Neural crest cell (in vitro differentiated cells): ENCODE measurements at regions not wholly inside any gene's neighbourhood (a gene's known extent, or its start where the extent isn't known, plus 50 kb on each side); places are given as distances from the start of the nearest gene placed in this dataset.

Experiments used
- DNase-seq: peaks from one replicate; pipeline ENCODE4 v3.0.0; 2021; ENCODE audit warnings: low read depth, mixed read lengths, low spot score
- H3K27ac Mint-ChIP-seq: one replicate; pipeline ENCODE4 v1.8.0; 2021; ENCODE audit warnings: mild to moderate bottlenecking, mixed read lengths; ENCODE audit not compliant: unreplicated experiment
- H3K27me3 Mint-ChIP-seq: 2 replicates; pipeline ENCODE4 v1.8.0; 2021; ENCODE audit warnings: low read depth, mild to moderate bottlenecking, mixed read lengths
- H3K36me3 Mint-ChIP-seq: 2 replicates; pipeline ENCODE4 v1.8.0; 2021; ENCODE audit warnings: low read depth, mild to moderate bottlenecking, mixed read lengths
- H3K4me1 Mint-ChIP-seq: 2 replicates; pipeline ENCODE4 v1.8.0; 2021; ENCODE audit warnings: mixed read lengths
- H3K4me3 Mint-ChIP-seq: one replicate; pipeline ENCODE4 v1.8.0; 2021; ENCODE audit warnings: mild to moderate bottlenecking, mixed read lengths
- H3K9me3 Mint-ChIP-seq: 2 replicates; pipeline ENCODE4 v1.8.0; 2021; ENCODE audit warnings: mixed read lengths
- TF ChIP-seq, protein P1 (sequence below): fragments of 200-600 bp; sonication (generic); conservative IDR thresholded peaks from 2 replicates; pipeline ENCODE4 v1.5.0; 2021; ENCODE audit warnings: antibody characterized with exemption, mild to moderate bottlenecking

DNA sequence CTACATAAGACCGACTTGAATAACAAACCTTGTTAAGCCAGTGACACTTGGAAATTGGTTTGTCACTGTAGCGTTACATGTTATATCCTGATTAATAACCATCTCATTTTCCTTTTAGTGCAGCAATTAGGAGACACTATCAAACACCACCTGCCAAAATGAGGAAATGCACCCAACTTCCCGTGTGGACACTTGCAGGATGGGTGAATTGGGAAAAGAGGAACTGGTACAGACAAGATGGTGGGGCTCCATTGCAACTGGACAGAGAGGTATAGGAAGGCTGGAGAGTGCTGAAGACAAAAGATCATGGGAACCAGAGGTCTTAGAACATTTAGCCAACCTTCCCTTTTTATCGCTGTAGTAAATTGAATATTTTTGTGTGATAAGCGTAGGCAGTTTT is 816.3 kb upstream of the HS6ST1 start:
- Mint-ChIP-seq H3K27ac (no peak overlapping the region), H3K4me1 (no peaks in the 10 kb centered on the region), H3K9me3 (peaks cover 4% of the 10 kb centered on the region)

DNA sequence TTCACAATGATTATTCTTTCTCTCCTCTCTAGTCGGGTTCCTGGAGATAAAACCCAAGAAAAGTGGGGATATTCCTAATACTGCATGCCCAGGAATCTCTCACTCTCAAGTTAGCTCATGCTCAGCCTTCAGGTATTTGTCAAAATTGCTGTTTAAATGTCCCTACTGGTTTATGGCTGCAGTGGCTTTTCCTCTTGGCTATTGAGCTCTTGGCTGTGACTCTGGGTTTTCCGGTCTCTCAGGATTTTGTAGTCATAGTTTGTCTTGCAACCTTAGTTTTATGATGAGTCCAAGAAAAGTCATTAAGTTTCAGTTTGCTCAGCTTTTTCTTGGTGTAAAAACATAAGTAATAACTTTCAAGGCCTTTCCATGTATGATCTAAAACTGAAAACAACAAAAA is 820.7 kb upstream of the HS6ST1 start:
- DNase-seq, result no peak
- no peak overlapping the region for H3K4me3 Mint-ChIP-seq
- peaks cover 4% of the 10 kb centered on the region for H3K9me3 Mint-ChIP-seq
- no peaks in the 10 kb centered on the region for H3K27me3 Mint-ChIP-seq
- no peaks in the 10 kb centered on the region for H3K36me3 Mint-ChIP-seq
- TF ChIP-seq, protein P1, sequence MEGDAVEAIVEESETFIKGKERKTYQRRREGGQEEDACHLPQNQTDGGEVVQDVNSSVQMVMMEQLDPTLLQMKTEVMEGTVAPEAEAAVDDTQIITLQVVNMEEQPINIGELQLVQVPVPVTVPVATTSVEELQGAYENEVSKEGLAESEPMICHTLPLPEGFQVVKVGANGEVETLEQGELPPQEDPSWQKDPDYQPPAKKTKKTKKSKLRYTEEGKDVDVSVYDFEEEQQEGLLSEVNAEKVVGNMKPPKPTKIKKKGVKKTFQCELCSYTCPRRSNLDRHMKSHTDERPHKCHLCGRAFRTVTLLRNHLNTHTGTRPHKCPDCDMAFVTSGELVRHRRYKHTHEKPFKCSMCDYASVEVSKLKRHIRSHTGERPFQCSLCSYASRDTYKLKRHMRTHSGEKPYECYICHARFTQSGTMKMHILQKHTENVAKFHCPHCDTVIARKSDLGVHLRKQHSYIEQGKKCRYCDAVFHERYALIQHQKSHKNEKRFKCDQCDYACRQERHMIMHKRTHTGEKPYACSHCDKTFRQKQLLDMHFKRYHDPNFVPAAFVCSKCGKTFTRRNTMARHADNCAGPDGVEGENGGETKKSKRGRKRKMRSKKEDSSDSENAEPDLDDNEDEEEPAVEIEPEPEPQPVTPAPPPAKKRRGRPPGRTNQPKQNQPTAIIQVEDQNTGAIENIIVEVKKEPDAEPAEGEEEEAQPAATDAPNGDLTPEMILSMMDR, result no peak
- H3K27ac Mint-ChIP-seq, result no peak overlapping the region
- no peaks in the 10 kb centered on the region for H3K4me1 Mint-ChIP-seq

More for the DNA sequence above, 816.3 kb upstream of the HS6ST1 start:
- no peak overlapping the region for H3K4me3 Mint-ChIP-seq
- H3K27me3 Mint-ChIP-seq, result no peaks in the 10 kb centered on the region
- TF ChIP-seq, protein P1, result no peak
- no peaks in the 10 kb centered on the region for H3K36me3 Mint-ChIP-seq
- no peak for DNase-seq

DNA sequence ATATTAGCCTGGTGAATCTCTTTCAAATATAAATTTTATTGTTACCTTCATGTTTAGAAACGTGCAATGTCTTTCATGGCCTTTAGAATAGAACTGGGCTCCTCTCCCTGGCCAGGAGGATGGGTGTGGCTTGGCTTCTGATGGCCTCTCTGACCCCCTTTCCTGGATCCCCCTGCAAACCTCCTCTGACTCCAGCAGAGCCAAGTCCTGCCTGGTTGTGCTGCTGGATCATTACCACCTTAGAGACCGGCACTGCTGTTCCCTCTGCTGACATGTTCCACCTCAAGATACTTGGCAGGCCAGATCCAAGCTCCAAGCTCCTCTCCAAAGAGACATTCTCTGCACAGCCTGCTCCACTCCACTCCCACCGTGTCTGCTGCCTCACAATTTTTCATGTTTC is 823.8 kb upstream of the HS6ST1 start:
- no peak for DNase-seq
- Mint-ChIP-seq H3K27ac (no peak overlapping the region), H3K4me1 (no peaks in the 10 kb centered on the region), H3K9me3 (peaks cover 10% of the 10 kb centered on the region), H3K27me3 (no peaks in the 10 kb centered on the region), H3K36me3 (no peaks in the 10 kb centered on the region), H3K4me3 (no peak overlapping the region)
- TF ChIP-seq, protein P1, result no peak

DNA sequence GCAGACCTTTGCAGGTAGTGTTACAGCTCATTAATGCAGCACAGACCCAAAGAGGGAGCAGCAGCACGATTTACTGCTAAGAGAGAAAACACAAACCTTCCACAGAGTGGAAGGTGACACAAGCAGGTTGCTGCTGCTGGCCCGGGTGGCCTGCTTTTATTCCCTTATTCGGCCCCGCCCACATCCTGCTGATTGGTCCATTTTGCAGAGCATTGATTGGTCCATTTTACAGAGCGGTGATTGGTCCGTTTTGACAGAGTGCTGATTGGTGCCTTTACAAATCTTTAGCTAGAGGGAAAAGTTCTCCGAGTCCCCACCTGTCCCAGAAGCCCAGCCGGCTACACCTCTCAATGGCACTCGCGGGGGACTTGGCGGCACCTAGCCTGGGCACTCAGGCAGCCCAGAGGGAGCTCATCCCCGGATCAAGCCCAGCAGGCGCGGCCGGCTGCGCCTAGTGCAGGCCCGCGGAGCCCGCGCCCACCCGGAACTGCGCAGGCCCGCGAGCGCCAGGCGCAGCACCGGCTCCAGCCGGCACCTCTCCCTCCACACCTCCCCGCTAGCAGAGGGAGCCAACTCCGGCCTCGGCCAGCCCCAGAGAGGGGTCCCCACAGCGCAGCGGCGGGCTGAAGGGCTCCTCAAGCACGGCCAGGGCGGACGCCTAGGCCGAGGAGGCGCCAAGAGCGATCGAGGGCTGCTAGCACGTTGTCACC is 825.6 kb upstream of the HS6ST1 start:
- DNase-seq, result no peak
- Mint-ChIP-seq H3K27me3 (no peaks in the 10 kb centered on the region), H3K9me3 (peaks cover 8% of the 10 kb centered on the region), H3K27ac (no peak overlapping the region), H3K4me1 (no peaks in the 10 kb centered on the region), H3K36me3 (no peaks in the 10 kb centered on the region), H3K4me3 (no peak overlapping the region)
- TF ChIP-seq, protein P1, result no peak

DNA sequence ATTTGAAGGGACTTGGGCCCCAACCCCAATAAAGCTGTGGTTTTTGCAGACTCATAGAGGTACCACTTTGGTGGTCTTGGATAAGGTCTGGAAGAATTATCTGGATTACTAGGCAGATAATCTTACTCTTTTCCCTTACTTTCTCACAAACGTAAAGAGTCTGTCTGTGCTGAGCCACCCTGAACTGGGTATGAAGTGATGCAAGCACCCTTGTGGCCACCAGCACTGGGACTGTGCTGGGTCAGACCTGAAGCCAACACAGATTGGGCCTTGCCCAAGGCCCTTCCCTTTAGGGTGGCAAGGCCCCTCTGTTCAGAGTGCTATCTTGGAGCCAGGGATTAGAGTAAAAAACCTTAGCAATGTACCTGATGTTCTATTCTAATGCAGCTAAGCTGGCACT is 827.0 kb upstream of the RAB6C start:
- Mint-ChIP-seq H3K27ac (no peak overlapping the region), H3K27me3 (no peaks in the 10 kb centered on the region)

More for the DNA sequence above, 827.0 kb upstream of the RAB6C start:
- Mint-ChIP-seq H3K4me1 (no peaks in the 10 kb centered on the region), H3K9me3 (peaks cover 13% of the 10 kb centered on the region), H3K36me3 (peaks cover 3% of the 10 kb centered on the region), H3K4me3 (no peak overlapping the region)
- DNase-seq, result no peak
- TF ChIP-seq, protein P1, result no peak
